ENCODE measurements at regions not wholly inside any gene's neighbourhood (a gene's known extent, or its start where the extent isn't known, plus 50 kb on each side); places are given as distances from the start of the nearest gene placed in this dataset.

DNA sequence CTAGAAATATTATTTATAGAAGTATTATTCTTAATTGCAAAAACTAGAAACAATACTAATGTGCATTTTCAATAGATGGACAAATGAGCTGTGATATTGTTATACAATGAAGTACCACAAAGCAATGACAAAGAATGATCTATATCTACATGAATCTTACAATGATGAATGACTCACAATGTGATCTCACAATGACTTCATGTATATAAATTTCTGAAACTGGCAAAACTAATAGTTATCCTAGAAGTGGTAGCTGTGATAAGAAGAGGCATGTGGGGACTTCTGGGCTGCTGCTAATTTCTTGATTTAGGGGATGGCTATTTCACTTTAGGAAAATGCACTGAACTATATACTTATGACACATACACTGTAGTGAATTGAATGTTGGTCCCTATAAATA is 396.0 kb upstream of the ZNF608 start:
- no peak overlapping the region for H3K4me3 ChIP-seq (ENCODE audit: low read depth, low read length)
- no peak for DNase-seq (ENCODE audit: low read depth)

DNA sequence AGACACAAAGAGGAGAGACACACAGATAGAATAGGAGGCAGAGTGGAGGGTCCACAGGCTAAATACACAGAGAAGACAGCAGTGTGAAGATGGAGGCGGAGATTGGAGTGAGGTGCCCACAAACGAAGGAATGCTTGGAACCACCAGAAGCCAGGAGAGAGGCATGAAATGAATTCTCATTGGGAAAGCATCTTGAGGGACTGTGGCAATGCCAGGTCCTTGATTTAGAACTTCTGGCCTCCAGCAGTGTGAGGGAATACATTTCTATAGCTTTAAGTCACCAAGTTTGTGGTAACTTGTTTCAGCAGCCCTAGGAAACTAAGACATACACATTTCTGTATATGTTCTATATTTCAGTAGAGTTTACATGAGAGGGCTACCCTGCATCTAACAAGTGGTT is 396.6 kb upstream of the ZNF608 start:
- DNase-seq (ENCODE audit: low read depth) = no peak
- no peak overlapping the region for H3K4me3 ChIP-seq (ENCODE audit: low read depth, low read length)

- no peak for DNase-seq (ENCODE audit: low read depth)
- no peak overlapping the region for H3K4me3 ChIP-seq (ENCODE audit: low read depth, low read length)
These were observed 401.6 kb upstream of the ZNF608 start for GRCh38 chr5:125148076-125148475.

DNA sequence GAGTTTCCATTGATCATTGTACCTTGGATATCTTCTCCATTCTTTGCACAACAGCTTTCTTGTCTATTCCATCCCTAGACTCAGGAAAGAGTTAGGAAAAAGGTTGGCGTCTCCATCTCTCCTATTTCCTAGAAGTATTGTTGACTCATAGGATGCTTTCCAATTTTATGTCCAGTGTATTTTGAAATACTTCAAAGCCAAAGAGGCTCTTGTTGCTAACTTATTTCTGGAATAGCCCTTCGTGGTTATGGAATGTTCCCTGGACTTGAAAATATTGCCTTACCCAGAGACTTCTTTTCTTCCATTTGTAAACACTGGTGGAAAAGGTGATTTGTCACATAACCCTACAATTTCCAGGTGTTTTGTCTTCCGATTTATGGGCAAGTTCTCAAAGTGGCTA is 402.3 kb upstream of the ZNF608 start:
- peak; percentile 31 for DNase-seq (ENCODE audit: low read depth)
- H3K4me3 ChIP-seq (ENCODE audit: low read depth, low read length) = no peak overlapping the region

GRCh38 chr5:125149110-125149509 is 402.7 kb upstream of the ZNF608 start:
- no peak for DNase-seq (ENCODE audit: low read depth)
- H3K4me3 ChIP-seq (ENCODE audit: low read depth, low read length) = no peak overlapping the region

DNA sequence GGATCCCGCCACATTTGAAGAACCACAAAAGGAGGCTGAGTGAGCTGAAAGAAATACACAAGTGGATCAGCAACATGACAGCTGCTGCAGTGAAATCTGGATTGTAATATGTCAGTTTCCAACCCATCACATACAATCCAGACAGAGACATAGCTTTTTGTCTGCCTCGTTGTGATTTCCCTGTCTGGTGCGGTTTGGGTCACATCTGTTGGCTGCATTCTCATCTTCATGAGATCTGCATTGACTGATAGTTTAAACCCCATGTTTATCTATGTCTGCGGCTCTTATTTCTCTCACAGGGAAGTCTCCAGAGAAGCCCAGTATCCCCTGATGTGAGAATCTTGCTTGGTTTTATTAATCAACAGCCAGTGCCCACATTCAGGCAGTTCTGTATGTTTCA is 403.1 kb upstream of the ZNF608 start:
- no peak overlapping the region for H3K4me3 ChIP-seq (ENCODE audit: low read depth, low read length)
- peak; percentile 66 for DNase-seq (ENCODE audit: low read depth)

DNA sequence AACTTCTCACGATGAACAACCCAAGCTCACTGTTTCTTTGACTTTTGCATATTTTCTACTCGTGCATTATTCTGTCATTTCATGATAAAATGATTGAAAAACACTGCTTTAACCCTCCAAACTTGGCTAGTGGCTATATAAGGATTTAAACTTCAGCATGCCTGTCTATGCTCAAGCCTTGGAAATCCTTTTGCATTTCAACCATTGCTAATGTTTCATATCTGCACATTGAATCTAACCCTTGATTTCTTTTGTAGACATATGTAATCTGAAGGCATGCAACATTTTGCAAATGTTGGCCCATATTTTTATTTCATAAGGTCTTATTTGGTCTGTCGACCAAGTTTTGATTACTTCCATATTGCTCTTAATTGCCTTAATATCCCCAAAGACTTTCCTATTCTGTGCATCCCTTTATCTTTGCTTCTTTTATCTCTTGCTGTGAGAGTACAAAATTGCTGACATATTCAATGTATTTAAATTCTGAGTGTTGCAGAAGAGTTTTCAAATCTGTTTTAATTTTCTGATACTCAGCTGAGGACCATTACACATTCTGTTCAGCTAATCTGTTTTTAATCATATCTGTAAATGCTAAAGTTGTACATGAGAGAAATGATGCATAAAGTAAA is 403.7 kb upstream of the ZNF608 start:
- H3K4me3 ChIP-seq (ENCODE audit: low read depth, low read length) = no peak overlapping the region
- DNase-seq (ENCODE audit: low read depth) = no peak

GRCh38 chr5:125151150-125151900 is 404.9 kb upstream of the ZNF608 start:
- no peak overlapping the region for H3K4me3 ChIP-seq (ENCODE audit: low read depth, low read length)
- DNase-seq (ENCODE audit: low read depth) = no peak

DNA sequence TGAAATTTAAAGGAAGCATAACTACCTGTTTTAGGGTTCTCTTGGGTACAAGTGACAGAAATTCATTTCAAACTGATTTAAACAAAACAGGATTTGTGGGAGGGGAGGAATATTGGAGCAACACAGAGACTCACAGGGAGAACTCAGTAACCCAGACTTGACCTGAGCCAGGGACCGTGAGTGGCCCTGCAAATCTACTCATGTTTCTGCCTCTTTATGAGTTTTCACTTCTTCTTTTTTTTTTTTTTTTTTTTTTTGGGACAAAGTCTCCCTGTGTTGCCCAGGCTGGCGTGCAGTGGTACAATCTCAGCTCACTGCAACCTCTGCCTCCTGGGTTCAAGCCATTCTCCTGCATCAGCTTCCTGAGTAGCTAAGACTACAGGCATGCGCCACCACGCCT is 405.6 kb upstream of the ZNF608 start:
- DNase-seq (ENCODE audit: low read depth) = no peak
- no peak overlapping the region for H3K4me3 ChIP-seq (ENCODE audit: low read depth, low read length)

GRCh38 chr5:125152461-125153189 is 406.2 kb upstream of the ZNF608 start:
- no peak overlapping the region for H3K4me3 ChIP-seq (ENCODE audit: low read depth, low read length)
- no peak for DNase-seq (ENCODE audit: low read depth)

GRCh38 chr5:125153231-125153630 is 406.8 kb upstream of the ZNF608 start:
- H3K4me3 ChIP-seq (ENCODE audit: low read depth, low read length) = no peak overlapping the region
- no peak for DNase-seq (ENCODE audit: low read depth)

DNA sequence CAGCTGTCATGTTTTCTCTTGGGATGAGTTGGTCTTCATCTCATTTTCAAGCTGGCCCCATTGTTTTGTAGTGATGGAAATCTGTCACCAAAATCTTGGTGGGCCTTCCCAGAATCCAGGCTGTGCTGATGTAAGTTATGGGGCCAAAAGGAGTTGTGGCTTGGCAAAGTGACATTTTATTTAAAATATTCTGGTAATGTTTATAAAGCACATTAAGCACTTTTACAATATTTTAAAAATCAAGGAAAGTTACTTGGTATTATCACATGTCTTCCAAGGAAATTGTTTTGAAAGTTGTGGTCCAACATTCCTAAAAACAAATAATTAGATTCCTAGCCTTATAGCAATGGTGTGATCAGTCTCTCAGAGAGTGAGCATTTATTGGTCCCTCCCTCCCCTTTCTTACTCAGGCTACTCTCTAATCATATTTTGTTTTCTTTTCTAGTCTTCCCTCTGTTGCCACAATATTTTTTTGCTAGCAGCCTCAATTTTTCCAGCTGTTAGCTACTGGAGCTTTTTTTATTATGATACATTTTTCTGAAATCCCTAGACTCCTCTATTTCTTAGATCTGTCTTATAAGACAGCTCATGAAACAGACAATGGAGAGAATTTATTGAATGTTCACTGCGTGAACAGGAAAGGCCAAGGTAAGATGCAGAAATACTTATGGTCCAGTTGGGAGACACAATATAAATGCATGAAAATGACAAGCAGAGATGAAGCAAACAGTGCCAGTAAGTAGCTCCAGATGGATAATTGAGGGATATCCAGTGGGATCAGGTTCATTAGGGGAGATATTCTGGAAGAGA is 408.1 kb upstream of the ZNF608 start:
- H3K4me3 ChIP-seq (ENCODE audit: low read depth, low read length) = no peak overlapping the region
- DNase-seq (ENCODE audit: low read depth) = no peak

DNA sequence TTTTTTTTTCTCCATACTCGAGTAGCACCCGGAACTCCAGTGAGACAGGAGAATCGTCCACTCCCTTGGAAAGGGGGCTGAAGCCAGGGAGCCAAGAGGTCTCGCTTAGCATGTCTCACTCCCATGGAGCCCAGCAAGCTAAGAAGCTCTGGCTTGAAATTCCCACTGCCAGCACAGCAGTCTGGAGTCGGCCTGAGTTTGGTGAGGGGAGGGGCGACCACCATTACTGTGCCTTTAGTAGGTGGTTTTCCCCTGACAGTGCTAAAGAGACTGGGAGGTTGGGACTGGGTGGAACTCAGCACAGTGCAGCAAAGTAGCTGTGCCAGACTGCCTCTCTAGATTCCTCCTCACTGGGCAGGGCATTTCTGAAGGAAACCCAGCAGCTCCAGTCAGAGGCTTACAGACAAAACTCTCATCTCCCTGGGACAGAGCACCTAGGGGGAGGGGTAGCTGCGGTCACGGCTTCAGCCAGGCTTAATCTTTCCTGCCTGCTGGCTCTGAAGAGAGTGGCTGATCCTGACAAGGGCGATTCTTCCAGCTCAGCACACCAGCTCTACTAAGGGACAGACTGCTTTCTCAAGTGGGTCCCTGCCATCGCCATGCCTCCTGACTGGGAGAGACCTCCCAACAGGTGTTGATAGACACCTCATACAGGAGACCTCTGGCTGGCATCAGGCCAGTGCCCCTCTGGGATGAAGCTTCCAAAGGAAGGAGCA is 414.5 kb upstream of the ZNF608 start:
- no peak for DNase-seq (ENCODE audit: low read depth)

GRCh38 chr5:125162714-125163113 is 416.3 kb upstream of the ZNF608 start:
- H3K4me3 ChIP-seq (ENCODE audit: low read depth, low read length) = no peak overlapping the region
- no peak for DNase-seq (ENCODE audit: low read depth)

More for the DNA sequence above, 414.5 kb upstream of the ZNF608 start:
- H3K4me3 ChIP-seq (ENCODE audit: low read depth, low read length) = no peak overlapping the region

DNA sequence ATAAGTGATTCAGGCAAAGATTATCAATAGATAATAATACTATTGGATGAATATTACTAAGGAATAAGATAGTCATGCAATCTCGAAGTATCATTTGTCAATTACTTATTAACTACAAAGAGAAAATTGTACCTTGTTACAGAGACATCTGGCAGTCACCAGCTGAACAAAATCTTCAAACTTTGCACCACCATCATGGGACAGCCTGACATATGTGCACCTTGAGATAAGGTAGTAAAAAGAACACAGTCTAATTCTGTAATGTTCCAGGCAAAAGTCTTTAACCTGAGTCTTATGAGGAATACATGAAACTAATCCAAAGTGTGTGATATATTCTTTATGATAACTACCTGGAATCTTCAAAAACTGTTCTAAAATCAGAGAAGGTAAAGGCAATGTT is 423.0 kb upstream of the ZNF608 start:
- DNase-seq (ENCODE audit: low read depth) = no peak
- H3K4me3 ChIP-seq (ENCODE audit: low read depth, low read length) = no peak overlapping the region

DNA sequence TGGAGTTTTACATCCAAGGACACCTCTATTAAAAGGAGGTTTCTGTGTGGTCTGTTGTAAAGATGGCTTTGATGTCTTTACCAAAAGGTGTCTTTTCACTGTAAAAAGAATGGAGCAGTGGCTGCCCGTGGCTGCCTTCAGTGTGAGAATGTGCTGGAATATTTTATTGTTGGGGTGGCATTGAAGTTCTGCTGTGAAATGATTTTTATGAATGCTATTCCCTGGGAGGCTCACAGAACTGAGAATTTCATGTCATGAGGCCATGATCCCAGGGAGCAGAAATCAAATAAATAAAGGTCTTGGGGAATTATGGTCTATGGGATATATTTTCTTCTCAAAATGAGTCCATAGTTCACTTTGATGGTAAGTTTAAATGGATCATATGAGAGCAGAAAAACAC is 425.2 kb upstream of the ZNF608 start:
- no peak overlapping the region for H3K4me3 ChIP-seq (ENCODE audit: low read depth, low read length)
- DNase-seq (ENCODE audit: low read depth) = no peak

DNA sequence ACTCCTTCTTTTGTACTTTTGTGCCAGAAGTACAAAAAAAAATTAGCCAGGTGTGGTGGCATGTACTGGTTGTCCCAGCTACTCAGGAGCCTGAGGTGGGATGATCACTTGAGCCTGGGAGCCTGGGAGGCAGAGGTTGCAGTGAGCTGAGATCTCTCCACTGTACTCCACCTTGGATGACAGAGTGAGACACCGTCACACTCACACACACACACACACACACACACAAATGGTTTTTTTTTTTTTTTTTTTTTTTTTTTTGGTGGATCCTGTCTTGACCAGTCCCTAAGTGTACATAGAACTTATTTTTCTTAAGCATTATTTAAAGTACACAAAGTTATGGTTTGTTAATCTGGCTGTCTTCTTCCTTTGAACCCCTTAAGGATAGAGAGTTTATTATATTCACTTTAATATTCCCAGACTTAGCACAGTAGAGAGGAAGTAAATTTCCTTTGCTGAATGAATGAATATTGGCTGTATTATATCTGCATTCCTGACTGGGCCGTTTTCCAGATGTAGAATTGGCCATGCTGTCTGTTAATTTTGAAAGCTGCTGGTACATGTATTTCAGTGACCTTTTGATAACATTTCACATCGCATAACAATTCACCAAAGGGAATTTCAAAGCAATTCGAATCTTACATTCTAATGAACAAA is 429.0 kb upstream of the ZNF608 start:
- DNase-seq (ENCODE audit: low read depth) = no peak
- no peak overlapping the region for H3K4me3 ChIP-seq (ENCODE audit: low read depth, low read length)

DNA sequence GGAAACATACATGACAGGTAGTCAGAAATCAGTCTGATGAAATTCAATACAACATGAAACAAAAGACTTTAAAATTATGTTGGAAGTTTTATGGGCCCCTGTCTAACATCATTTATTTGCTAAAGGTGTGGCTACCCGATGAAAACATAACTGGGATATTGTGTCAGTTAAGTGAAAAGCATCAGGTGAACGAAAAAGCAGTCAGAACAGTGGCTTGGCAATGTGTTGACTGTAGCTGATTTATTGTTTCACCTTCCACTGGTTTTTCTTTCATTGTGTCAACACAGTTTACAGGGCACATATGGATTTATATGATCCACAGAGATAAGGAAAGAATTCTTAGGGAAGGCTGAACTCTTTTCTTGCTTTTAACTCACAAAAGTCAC is 429.6 kb upstream of the ZNF608 start:
- DNase-seq (ENCODE audit: low read depth) = no peak

DNA sequence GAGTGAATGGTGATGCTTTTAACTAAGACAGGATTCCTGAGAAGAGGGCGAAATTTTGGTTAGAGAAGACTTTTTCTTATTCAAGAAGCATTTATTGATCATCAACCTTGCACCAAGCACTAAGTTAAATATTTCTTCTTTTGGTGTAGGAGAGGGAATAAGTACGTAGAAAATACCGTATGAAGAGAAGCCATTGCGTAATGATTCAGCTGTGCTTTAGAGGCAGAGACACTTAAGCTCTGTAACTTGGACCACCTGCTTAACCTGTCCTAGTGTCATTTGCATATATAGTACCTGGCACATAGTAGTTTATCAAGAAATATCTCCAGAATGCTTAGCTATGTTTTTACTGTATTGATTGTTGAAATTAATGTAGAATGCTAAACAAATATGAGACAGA is 430.9 kb upstream of the ZNF608 start:
- H3K4me3 ChIP-seq (ENCODE audit: low read depth, low read length) = no peak overlapping the region
- no peak for DNase-seq (ENCODE audit: low read depth)

More for the DNA sequence above, 429.6 kb upstream of the ZNF608 start:
- no peak overlapping the region for H3K4me3 ChIP-seq (ENCODE audit: low read depth, low read length)

Data from skeletal muscle cell (primary cell).